WTC11 (cell line): ENCODE measurements at regions not wholly inside any gene's neighbourhood (a gene's known extent, or its start where the extent isn't known, plus 50 kb on each side); places are given as distances from the start of the nearest gene placed in this dataset.

ENCODE experiments used
- ATAC-seq: fragments of 200-7000 bp; cut with Tn5 transposase; 2 replicates; pipeline ENCODE4 v1.10.0; 2021; ENCODE audit warnings: mild to moderate bottlenecking, moderate library complexity
- CTCF ChIA-PET: fragments of 300-600 bp; sonication (Branson Sonifier 250); formaldehyde crosslinking; loops from one replicate; lab custom pipeline; 2021; ENCODE audit warnings: antibody characterized with exemption; lab: Charles Lee
- POLR2A ChIA-PET: fragments of 350-600 bp; sonication (Branson Sonifier 250); formaldehyde crosslinking; loops from one replicate; lab custom pipeline; 2021; ENCODE audit warnings: antibody characterized with exemption; lab: Charles Lee
- DNase-seq: peaks from one replicate; pipeline ENCODE4 v3.0.0; 2021; ENCODE audit warnings: low spot score
- H3K27ac Mint-ChIP-seq: 2 replicates; pipeline ENCODE4 v1.8.0; 2021; ENCODE audit warnings: mixed read lengths
- H3K27me3 Mint-ChIP-seq: 2 replicates; pipeline ENCODE4 v1.8.0; 2021; ENCODE audit warnings: low read depth, mild to moderate bottlenecking, moderate library complexity, mixed read lengths
- H3K36me3 Mint-ChIP-seq: 2 replicates; pipeline ENCODE4 v1.8.0; 2021; ENCODE audit warnings: mixed read lengths
- H3K4me1 Mint-ChIP-seq: 2 replicates; pipeline ENCODE4 v1.8.0; 2022; ENCODE audit warnings: mixed read lengths
- H3K4me3 Mint-ChIP-seq: 2 replicates; pipeline ENCODE4 v1.8.0; 2021; ENCODE audit warnings: mild to moderate bottlenecking, moderate library complexity, mixed read lengths
- H3K9me3 Mint-ChIP-seq: 2 replicates; pipeline ENCODE4 v1.8.0; 2021; ENCODE audit warnings: mixed read lengths
- CBFB ChIP-seq: sonication (generic); formaldehyde crosslinking; IDR thresholded peaks from 2 replicates; pipeline ENCODE4 v1.8.1; 2022; ENCODE audit warnings: mild to moderate bottlenecking, low read depth, missing genetic modification reagents
- CREM ChIP-seq: sonication (generic); formaldehyde crosslinking; IDR thresholded peaks from 2 replicates; pipeline ENCODE4 v1.8.1; 2022; ENCODE audit warnings: mild to moderate bottlenecking, missing genetic modification reagents, moderate library complexity
- FOXJ3 ChIP-seq: sonication (generic); formaldehyde crosslinking; IDR thresholded peaks from 2 replicates; pipeline ENCODE4 v1.9.0; 2021; ENCODE audit warnings: missing genetic modification reagents, mild to moderate bottlenecking, borderline replicate concordance
- FOXK1 ChIP-seq: sonication (generic); formaldehyde crosslinking; IDR thresholded peaks from 2 replicates; pipeline ENCODE4 v1.8.0; 2022; ENCODE audit warnings: mild to moderate bottlenecking, moderate library complexity, missing genetic modification reagents
- MXD4 ChIP-seq: fragments of 250-450 bp; sonication (Bioruptor Pico); IDR thresholded peaks from 2 replicates; pipeline ENCODE4 v1.8.0; 2021; ENCODE audit warnings: mild to moderate bottlenecking, moderate library complexity, borderline replicate concordance
- MYBL2 ChIP-seq: sonication (generic); formaldehyde crosslinking; IDR thresholded peaks from 2 replicates; pipeline ENCODE4 v1.8.1; 2023; ENCODE audit warnings: mild to moderate bottlenecking, moderate library complexity, missing genetic modification reagents
- NFATC4 ChIP-seq: fragments of 250-450 bp; sonication (Bioruptor Pico); IDR thresholded peaks from 2 replicates; pipeline ENCODE4 v1.9.0; 2021; ENCODE audit warnings: mild to moderate bottlenecking
- NFE2L1 ChIP-seq: sonication (generic); formaldehyde crosslinking; IDR thresholded peaks from 2 replicates; pipeline ENCODE4 v1.8.1; 2023; ENCODE audit warnings: missing genetic modification reagents
- NFYB ChIP-seq: sonication (generic); formaldehyde crosslinking; conservative IDR thresholded peaks from 2 replicates; pipeline ENCODE4 v1.8.0; 2022; ENCODE audit warnings: low read depth, missing genetic modification reagents
- NR1H2 ChIP-seq: sonication (generic); formaldehyde crosslinking; IDR thresholded peaks from 2 replicates; pipeline ENCODE4 v1.9.0; 2021; ENCODE audit warnings: mild to moderate bottlenecking, moderate library complexity, missing genetic modification reagents
- PRRX2 ChIP-seq: fragments of 250-450 bp; sonication (Bioruptor Pico); IDR thresholded peaks from 2 replicates; pipeline ENCODE4 v1.8.0; 2021; ENCODE audit warnings: mild to moderate bottlenecking
- SMAD3 ChIP-seq: sonication (generic); formaldehyde crosslinking; IDR thresholded peaks from 2 replicates; pipeline ENCODE4 v1.8.0; 2022; ENCODE audit warnings: missing genetic modification reagents, mild to moderate bottlenecking, borderline replicate concordance
- SOX15 ChIP-seq: fragments of 250-450 bp; sonication (Bioruptor Pico); IDR thresholded peaks from 2 replicates; pipeline ENCODE4 v1.9.0; 2021; ENCODE audit warnings: mild to moderate bottlenecking
- TEAD4 ChIP-seq: sonication (generic); formaldehyde crosslinking; IDR thresholded peaks from 2 replicates; pipeline ENCODE4 v1.8.0; 2022; ENCODE audit warnings: mild to moderate bottlenecking, missing genetic modification reagents
- TP53 ChIP-seq: sonication (generic); formaldehyde crosslinking; IDR thresholded peaks from 2 replicates; pipeline ENCODE4 v1.8.1; 2023; ENCODE audit warnings: mild to moderate bottlenecking, missing genetic modification reagents
- ZBTB21 ChIP-seq: sonication (generic); formaldehyde crosslinking; IDR thresholded peaks from 2 replicates; pipeline ENCODE4 v1.8.1; 2023; ENCODE audit warnings: mild to moderate bottlenecking, missing genetic modification reagents, borderline replicate concordance
- ZNF121 ChIP-seq: sonication (generic); formaldehyde crosslinking; IDR thresholded peaks from 2 replicates; pipeline ENCODE4 v1.8.0; 2023; ENCODE audit warnings: missing genetic modification reagents
- ZNF138 ChIP-seq: sonication (generic); formaldehyde crosslinking; conservative IDR thresholded peaks from 2 replicates; pipeline ENCODE4 v1.8.1; 2022; ENCODE audit warnings: mild to moderate bottlenecking, moderate library complexity, missing genetic modification reagents
- ZNF416 ChIP-seq: fragments of 250-450 bp; sonication (Bioruptor Pico); IDR thresholded peaks from 2 replicates; pipeline ENCODE4 v1.9.0; 2021; ENCODE audit warnings: mild to moderate bottlenecking, inconsistent platforms
- TF ChIP-seq, protein P1 (sequence below): sonication (generic); formaldehyde crosslinking; IDR thresholded peaks from 2 replicates; pipeline ENCODE4 v1.8.1; 2022; ENCODE audit warnings: low read depth, missing genetic modification reagents, borderline replicate concordance
- TF ChIP-seq, protein P2 (sequence below): sonication (generic); formaldehyde crosslinking; IDR thresholded peaks from 2 replicates; pipeline ENCODE4 v1.8.1; 2023; ENCODE audit warnings: mild to moderate bottlenecking, missing genetic modification reagents
- TF ChIP-seq, protein P3 (sequence below): sonication (generic); formaldehyde crosslinking; IDR thresholded peaks from 2 replicates; pipeline ENCODE4 v1.8.1; 2022; ENCODE audit warnings: missing genetic modification reagents, borderline replicate concordance
- TF ChIP-seq, protein P4 (sequence below): sonication (generic); formaldehyde crosslinking; IDR thresholded peaks from 2 replicates; pipeline ENCODE4 v1.8.1; 2023; ENCODE audit warnings: mild to moderate bottlenecking, missing genetic modification reagents, moderate library complexity
- TF ChIP-seq, protein P5 (sequence below): fragments of 200-600 bp; IDR thresholded peaks from 2 replicates; pipeline ENCODE4 v1.8.0; 2022; ENCODE audit warnings: antibody characterized with exemption

DNA sequence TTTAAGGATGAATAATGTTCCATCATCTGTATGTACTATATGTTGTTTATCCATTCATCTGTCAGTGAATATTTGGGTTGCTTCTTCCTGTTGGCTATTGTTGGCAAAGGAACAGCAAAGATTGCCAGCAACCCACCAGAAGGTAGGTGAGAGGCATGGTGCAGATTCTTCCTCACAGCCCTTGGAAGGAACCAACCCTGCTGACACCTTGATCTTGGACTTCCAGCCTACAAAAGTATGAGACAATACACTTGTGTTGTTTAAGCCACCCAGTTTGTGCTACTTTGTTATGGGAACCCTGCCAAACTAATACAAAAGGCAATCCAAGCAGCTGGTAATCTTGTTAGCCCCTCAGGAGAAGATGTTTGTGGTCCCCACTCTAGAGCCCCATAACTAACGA, 122.0 kb downstream of the CARTPT start (continued):
- TF ChIP-seq SMAD3 (CRISPR knock-in tag), result no peak
- TF ChIP-seq, all 79 proteins: peak for 0

DNA sequence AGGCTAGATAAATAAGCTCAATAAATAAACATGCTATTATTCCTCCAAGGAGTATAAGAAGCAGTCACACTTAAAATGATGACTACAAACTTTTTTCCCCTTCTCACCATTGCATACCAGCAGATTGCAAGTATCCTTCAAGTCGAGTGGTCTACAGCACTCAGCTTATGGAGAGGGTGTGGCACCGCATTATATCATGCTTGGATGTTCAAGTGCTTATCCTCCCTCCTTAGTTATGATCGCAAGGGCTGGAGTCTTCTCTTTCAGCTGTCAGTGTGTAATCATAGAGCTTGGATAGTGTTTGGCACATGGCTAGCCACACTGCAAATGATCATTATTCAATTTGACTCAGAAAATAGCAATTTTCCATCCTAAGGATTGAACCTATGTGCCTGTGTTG, 124.0 kb downstream of the CARTPT start:
- ChIA-PET POLR2A (no interaction called here), CTCF (interaction anchor here (1.1 kb wide), 1 partner anchor 61 kb away, joined by 3 read pairs; no protein-coding TSS in a partner anchor)
- H3K27me3 Mint-ChIP-seq, result no peaks in the 10 kb centered on the region
- no peak overlapping the region for H3K4me3 Mint-ChIP-seq
- DNase-seq (no peak), ATAC-seq (no peak)
- no peak overlapping the region for H3K27ac Mint-ChIP-seq
- H3K4me1 Mint-ChIP-seq, result peaks cover 13% of the 10 kb centered on the region
- H3K36me3 Mint-ChIP-seq, result 0 out of 2 replicates have a peak, but pooled peaks cover 5% of the 10 kb centered on the region
- H3K9me3 Mint-ChIP-seq, result peaks cover 28% of the 10 kb centered on the region
- no peak for TF ChIP-seq NFATC4 (CRISPR knock-in tag)
- no peak for TF ChIP-seq TP53
- TF ChIP-seq FOXJ3, result no peak
- TF ChIP-seq ZBTB21, result no peak
- TF ChIP-seq, protein P1, sequence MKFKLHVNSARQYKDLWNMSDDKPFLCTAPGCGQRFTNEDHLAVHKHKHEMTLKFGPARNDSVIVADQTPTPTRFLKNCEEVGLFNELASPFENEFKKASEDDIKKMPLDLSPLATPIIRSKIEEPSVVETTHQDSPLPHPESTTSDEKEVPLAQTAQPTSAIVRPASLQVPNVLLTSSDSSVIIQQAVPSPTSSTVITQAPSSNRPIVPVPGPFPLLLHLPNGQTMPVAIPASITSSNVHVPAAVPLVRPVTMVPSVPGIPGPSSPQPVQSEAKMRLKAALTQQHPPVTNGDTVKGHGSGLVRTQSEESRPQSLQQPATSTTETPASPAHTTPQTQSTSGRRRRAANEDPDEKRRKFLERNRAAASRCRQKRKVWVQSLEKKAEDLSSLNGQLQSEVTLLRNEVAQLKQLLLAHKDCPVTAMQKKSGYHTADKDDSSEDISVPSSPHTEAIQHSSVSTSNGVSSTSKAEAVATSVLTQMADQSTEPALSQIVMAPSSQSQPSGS (CRISPR knock-in tag), result no peak
- no peak for TF ChIP-seq NFE2L1 (CRISPR knock-in tag)
- TF ChIP-seq ZNF121 (CRISPR knock-in tag), result no peak
- TF ChIP-seq NR1H2 (CRISPR knock-in tag), result no peak
- TF ChIP-seq MYBL2 (CRISPR knock-in tag), result no peak
- TF ChIP-seq, protein P2, sequence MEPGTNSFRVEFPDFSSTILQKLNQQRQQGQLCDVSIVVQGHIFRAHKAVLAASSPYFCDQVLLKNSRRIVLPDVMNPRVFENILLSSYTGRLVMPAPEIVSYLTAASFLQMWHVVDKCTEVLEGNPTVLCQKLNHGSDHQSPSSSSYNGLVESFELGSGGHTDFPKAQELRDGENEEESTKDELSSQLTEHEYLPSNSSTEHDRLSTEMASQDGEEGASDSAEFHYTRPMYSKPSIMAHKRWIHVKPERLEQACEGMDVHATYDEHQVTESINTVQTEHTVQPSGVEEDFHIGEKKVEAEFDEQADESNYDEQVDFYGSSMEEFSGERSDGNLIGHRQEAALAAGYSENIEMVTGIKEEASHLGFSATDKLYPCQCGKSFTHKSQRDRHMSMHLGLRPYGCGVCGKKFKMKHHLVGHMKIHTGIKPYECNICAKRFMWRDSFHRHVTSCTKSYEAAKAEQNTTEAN (CRISPR knock-in tag), result no peak
- TF ChIP-seq TEAD4 (CRISPR knock-in tag), result no peak
- no peak for TF ChIP-seq ZNF138 (CRISPR knock-in tag)

DNA sequence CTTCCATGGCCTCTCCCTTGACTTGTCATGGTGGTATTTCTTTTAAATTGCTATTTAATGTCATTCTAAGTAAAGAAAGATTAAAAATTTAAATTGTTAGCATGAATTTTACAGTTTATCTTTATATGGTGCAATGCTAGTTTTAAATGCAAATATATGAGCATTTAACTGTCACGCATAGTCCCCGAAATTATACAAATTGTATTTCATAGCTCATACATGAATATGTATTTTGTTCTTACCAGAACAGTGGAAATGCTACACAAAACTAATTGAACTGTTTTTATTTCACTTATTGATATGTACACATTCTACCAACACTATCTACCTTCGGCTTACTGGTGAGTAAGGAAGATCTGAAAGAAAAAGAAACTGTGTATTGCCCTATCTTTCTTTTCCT, 125.8 kb downstream of the CARTPT start:
- no peak for ATAC-seq
- Mint-ChIP-seq H3K27me3 (peaks cover 3% of the 10 kb centered on the region; the same call in 1 of the 2 replicates), H3K4me1 (no peaks in the 10 kb centered on the region; the same call in 1 of the 2 replicates), H3K36me3 (peaks cover 21% of the 10 kb centered on the region), H3K27ac (no peak overlapping the region), H3K9me3 (peaks cover 44% of the 10 kb centered on the region), H3K4me3 (no peak overlapping the region)
- DNase-seq, result no peak
- ChIA-PET CTCF (no interaction called here), POLR2A (no interaction called here)
- no peak for TF ChIP-seq CREM (CRISPR knock-in tag)

DNA sequence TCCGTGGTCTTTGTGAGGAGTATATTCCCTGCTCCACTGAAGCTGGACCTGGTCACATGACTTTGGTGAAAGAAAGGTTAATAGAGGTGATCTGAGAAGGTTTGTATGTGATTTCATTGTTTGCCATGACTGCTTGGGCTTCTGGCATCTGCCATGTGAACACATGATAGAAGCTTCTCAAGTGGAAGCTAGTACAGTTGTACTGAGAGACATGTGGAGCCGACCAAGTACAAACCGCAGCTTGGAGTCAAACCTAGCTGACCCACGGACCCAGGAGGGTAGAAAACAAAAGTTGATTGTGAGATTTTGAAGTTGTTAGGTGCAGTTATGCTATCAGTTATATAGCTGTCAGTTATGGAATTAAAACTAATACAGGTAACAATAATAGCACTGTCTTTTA, 140.4 kb downstream of the CARTPT start:
- no peak overlapping the region for H3K4me3 Mint-ChIP-seq

More for the DNA sequence above, 140.4 kb downstream of the CARTPT start:
- DNase-seq (no peak), ATAC-seq (no peak)
- no peak for TF ChIP-seq NFYB (CRISPR knock-in tag)
- TF ChIP-seq FOXK1 (CRISPR knock-in tag), result no peak
- TF ChIP-seq CBFB, result no peak
- no peak for TF ChIP-seq ZNF416 (CRISPR knock-in tag)
- TF ChIP-seq, protein P3, sequence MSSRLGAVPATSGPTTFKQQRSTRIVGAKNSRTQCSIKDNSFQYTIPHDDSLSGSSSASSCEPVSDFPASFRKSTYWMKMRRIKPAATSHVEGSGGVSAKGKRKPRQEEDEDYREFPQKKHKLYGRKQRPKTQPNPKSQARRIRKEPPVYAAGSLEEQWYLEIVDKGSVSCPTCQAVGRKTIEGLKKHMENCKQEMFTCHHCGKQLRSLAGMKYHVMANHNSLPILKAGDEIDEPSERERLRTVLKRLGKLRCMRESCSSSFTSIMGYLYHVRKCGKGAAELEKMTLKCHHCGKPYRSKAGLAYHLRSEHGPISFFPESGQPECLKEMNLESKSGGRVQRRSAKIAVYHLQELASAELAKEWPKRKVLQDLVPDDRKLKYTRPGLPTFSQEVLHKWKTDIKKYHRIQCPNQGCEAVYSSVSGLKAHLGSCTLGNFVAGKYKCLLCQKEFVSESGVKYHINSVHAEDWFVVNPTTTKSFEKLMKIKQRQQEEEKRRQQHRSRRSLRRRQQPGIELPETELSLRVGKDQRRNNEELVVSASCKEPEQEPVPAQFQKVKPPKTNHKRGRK (CRISPR knock-in tag), result no peak
- no peak for TF ChIP-seq SOX15 (CRISPR knock-in tag)
- no peak for TF ChIP-seq PRRX2 (CRISPR knock-in tag)
- TF ChIP-seq, protein P4, sequence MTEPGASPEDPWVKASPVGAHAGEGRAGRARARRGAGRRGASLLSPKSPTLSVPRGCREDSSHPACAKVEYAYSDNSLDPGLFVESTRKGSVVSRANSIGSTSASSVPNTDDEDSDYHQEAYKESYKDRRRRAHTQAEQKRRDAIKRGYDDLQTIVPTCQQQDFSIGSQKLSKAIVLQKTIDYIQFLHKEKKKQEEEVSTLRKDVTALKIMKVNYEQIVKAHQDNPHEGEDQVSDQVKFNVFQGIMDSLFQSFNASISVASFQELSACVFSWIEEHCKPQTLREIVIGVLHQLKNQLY (CRISPR knock-in tag), result no peak
- no peak for TF ChIP-seq MXD4 (CRISPR knock-in tag)
- no peak for TF ChIP-seq TP53
- TF ChIP-seq, protein P5, sequence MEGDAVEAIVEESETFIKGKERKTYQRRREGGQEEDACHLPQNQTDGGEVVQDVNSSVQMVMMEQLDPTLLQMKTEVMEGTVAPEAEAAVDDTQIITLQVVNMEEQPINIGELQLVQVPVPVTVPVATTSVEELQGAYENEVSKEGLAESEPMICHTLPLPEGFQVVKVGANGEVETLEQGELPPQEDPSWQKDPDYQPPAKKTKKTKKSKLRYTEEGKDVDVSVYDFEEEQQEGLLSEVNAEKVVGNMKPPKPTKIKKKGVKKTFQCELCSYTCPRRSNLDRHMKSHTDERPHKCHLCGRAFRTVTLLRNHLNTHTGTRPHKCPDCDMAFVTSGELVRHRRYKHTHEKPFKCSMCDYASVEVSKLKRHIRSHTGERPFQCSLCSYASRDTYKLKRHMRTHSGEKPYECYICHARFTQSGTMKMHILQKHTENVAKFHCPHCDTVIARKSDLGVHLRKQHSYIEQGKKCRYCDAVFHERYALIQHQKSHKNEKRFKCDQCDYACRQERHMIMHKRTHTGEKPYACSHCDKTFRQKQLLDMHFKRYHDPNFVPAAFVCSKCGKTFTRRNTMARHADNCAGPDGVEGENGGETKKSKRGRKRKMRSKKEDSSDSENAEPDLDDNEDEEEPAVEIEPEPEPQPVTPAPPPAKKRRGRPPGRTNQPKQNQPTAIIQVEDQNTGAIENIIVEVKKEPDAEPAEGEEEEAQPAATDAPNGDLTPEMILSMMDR, result no peak
- Mint-ChIP-seq H3K27ac (no peak overlapping the region), H3K9me3 (peaks cover 43% of the 10 kb centered on the region), H3K36me3 (peaks cover 19% of the 10 kb centered on the region), H3K27me3 (no peaks in the 10 kb centered on the region; the same call in 1 of the 2 replicates), H3K4me1 (peaks cover 12% of the 10 kb centered on the region)
- ChIA-PET POLR2A (no interaction called here), CTCF (interaction anchor here (0.8 to 1.1 kb wide), 2 partner anchors 14 to 77 kb away, joined by 3 read pairs; no protein-coding TSS in a partner anchor)
